DMS114 treated with DMSO at 0.1 percent for 48 hours (cell line): ENCODE measurements at regions not wholly inside any gene's neighbourhood (a gene's known extent, or its start where the extent isn't known, plus 50 kb on each side); places are given as distances from the start of the nearest gene placed in this dataset.
A peak's percentile ranks its signal among the peaks of the same experiment; 100 is the strongest.

Experiments
- DNase-seq: peaks from one replicate; lab custom pipeline; 2025; ENCODE audit not compliant: unreplicated experiment; lab: John Stamatoyannopoulos, UW

GRCh38 chr3:87175732-87176131 lies 51.4 kb upstream of the CHMP2B start:
- no peak for DNase-seq

GRCh38 chr3:87173776-87174175 lies 53.3 kb upstream of the CHMP2B start:
- DNase-seq: no peak

GRCh38 chr3:87173071-87173470 lies 54.0 kb upstream of the CHMP2B start:
- DNase-seq: no peak

GRCh38 chr3:87167628-87168456 lies 59.3 kb upstream of the CHMP2B start:
- peak; percentile 94 for DNase-seq

- DNase-seq: no peak
These were observed 62.9 kb upstream of the CHMP2B start for GRCh38 chr3:87164245-87164644.

- no peak for DNase-seq
These were observed 65.3 kb upstream of the CHMP2B start for GRCh38 chr3:87161851-87162250.

GRCh38 chr3:87161417-87161816 lies 65.7 kb upstream of the CHMP2B start:
- no peak for DNase-seq

- no peak for DNase-seq
These were observed 66.1 kb upstream of the CHMP2B start for GRCh38 chr3:87161013-87161412.

GRCh38 chr3:87158823-87159222 lies 68.3 kb upstream of the CHMP2B start:
- no peak for DNase-seq

GRCh38 chr3:87148020-87148419 lies 79.1 kb upstream of the CHMP2B start:
- DNase-seq: no peak

- DNase-seq: no peak
These were observed 79.5 kb upstream of the CHMP2B start for GRCh38 chr3:87147562-87147961.

GRCh38 chr3:87145553-87145952 lies 81.6 kb upstream of the CHMP2B start:
- DNase-seq: no peak

- DNase-seq: no peak
These were observed 91.0 kb upstream of the CHMP2B start for GRCh38 chr3:87136066-87136596.

- DNase-seq: no peak
These were observed 91.7 kb upstream of the CHMP2B start for GRCh38 chr3:87135412-87135811.

- no peak for DNase-seq
These were observed 94.3 kb upstream of the CHMP2B start for GRCh38 chr3:87132801-87133200.

GRCh38 chr3:87128006-87128405 lies 99.1 kb upstream of the CHMP2B start:
- no peak for DNase-seq

- no peak for DNase-seq
These were observed 99.8 kb upstream of the CHMP2B start for GRCh38 chr3:87127281-87127680.

GRCh38 chr3:87126321-87126720 lies 100.8 kb upstream of the CHMP2B start:
- no peak for DNase-seq

GRCh38 chr3:87125116-87125515 lies 102.0 kb upstream of the CHMP2B start:
- peak; percentile 71 for DNase-seq

- DNase-seq: no peak
These were observed 104.3 kb upstream of the CHMP2B start for GRCh38 chr3:87122766-87123165.

GRCh38 chr3:87121856-87122255 lies 105.3 kb upstream of the CHMP2B start:
- no peak for DNase-seq

GRCh38 chr3:87120881-87121280 lies 106.2 kb upstream of the CHMP2B start:
- no peak for DNase-seq

- DNase-seq: no peak
These were observed 106.9 kb upstream of the CHMP2B start for GRCh38 chr3:87120236-87120635.
